HL-60/S4 treated with phorbol 12-myristate 13-acetate at 8.2 ng/mL for 4 days and 3 days (cell line): ENCODE measurements at regions not wholly inside any gene's neighbourhood (a gene's known extent, or its start where the extent isn't known, plus 50 kb on each side); places are given as distances from the start of the nearest gene placed in this dataset.

Experiments
- in situ Hi-C: fragments of 300-500 bp; cut with MboI; formaldehyde crosslinking; loops from 2 replicates; pipeline ENCODE4 v1.15.0; 2022; ENCODE audit warnings: low sequenced_read_pairs

GRCh38 chr1:34645109-34645688 is 109.6 kb upstream of the GJB5 start:
- in situ Hi-C loops: no loop called here

DNA sequence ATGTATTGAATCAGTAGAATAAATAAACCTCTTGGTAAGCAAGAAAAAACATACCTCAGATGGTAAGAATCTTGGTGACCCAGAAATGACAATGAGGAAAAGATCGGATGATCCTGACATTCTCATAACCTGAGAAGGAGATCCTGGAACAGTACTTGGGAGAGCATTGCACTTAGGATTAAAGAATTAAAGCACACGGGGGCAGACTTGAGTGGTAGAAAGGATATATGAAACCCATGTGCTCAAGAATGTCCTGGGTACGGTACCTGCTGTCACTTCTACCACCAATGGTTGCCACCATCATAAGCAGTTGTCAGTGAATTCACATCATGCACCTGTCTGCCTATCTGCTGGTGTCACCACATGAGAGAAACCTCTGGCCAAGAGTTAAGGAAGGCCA is 108.9 kb upstream of the GJB5 start:
- in situ Hi-C loops: no loop called here

GRCh38 chr1:34648501-34648900 is 106.3 kb upstream of the GJB5 start:
- in situ Hi-C loops: no loop called here

- in situ Hi-C loops: no loop called here
Measured at GRCh38 chr1:34650090-34650489, 104.8 kb upstream of the GJB5 start.

GRCh38 chr1:34650800-34651199 is 104.0 kb upstream of the GJB5 start:
- in situ Hi-C loops: no loop called here

DNA sequence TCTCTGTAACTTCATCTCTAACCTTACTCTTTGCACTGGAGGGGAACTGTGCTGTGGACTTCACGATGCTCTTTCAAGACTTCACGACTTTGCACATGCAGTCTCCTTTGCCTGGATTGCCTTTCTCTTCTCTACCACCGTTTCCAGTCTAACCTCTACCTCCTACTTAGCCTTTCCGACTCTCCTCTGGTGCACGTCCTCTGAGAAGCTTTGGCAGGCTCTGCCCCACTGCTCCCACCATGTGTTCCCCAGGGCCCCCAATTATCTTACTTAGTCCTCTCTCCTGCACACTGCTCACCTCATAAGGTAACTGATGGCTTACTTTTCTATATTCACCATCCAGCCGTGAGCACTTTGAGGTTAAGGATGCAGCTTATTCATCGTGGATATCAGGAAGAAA is 101.7 kb upstream of the GJB5 start:
- in situ Hi-C loops: no loop called here

DNA sequence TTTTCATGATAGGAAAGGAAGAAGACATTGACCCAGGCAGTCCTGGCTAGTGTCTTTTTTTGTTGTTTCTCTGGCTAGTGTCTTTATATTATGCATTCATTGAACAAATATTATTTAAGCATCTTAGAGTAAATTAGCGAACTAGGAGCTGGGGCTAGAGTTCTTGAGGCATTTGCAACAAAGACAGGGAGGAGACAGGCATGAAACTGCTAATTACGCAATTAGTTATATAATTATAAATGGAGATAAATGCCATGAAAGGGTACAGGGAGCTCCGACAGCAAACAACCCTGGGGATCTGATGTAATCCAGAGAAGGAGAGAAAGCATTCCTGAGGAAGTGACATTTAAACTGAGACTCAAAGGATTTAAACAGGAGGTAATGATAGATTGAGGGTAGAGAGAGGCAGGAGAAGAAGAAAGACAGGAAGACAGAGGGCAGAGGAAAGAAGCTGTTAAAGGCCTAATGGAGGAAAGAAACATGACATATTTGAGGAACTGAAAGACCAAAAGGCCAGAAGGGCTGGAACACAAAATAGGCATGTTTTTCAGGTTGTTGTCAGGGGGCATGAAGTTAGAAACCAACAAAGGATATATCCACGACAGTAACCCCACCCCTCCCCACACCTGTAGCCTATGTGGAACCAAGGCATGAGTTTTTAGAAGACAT is 99.5 kb upstream of the GJB5 start:
- in situ Hi-C loops: no loop called here

DNA sequence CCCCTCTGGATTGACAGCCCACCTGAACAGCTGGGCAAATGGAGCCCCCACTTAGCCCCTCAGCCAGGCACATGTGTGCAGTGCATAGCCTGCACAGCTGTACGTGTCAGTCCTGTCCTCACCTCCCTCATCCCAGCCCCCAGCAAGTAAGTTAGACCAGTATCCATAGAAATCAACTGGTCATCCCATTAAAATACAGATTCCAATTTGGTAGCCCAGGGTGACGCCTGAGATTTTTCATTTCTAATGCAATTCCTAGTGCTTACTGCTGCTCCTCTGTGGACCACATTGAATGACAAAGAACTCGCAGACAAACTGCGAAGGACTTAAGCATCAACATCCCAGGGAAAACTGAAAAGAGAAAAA is 99.0 kb upstream of the GJB5 start:
- in situ Hi-C loops: no loop called here

GRCh38 chr1:34656299-34656698 is 98.5 kb upstream of the GJB5 start:
- in situ Hi-C loops: no loop called here

DNA sequence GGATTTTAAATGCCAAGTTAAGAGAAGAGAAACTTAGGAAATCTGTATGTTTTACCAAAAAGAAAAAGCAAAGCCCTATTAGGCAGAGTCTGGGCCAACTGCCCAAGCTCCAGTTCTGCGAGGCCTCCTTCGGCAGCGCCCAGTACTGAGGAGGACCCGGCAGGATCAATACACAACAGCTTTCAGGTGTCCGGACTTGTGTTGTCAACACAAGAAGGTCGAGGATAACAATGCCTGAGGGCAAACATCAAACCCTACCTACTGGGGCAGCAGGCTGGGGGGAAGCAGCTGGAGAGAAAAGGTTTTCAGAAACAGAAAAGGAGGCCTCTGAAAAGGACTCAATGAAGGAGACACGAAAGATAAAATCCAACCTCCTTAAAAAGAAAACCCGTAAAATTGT is 98.1 kb upstream of the GJB5 start:
- in situ Hi-C loops: no loop called here

GRCh38 chr1:34657266-34657665 is 97.6 kb upstream of the GJB5 start:
- in situ Hi-C loops: no loop called here

DNA sequence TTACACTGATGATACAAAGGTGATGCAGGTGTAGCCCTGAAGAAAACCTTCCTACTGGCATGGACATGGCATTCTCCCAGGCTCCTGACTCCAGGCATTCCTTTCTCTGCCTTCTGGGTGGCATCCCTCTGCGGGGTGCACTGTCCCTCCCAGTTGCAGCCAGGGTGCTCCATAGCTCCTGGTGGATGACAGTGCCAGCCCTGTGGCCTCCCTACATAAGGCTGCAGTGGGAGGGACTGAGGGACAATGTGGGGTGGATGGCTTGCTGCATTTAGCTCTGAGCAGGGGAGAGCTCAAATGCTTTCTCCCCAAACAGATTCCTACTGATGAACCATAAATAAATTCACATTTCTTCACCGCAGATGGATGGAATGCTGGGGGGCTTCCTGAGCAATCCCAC is 97.0 kb upstream of the GJB5 start:
- in situ Hi-C loops: no loop called here

DNA sequence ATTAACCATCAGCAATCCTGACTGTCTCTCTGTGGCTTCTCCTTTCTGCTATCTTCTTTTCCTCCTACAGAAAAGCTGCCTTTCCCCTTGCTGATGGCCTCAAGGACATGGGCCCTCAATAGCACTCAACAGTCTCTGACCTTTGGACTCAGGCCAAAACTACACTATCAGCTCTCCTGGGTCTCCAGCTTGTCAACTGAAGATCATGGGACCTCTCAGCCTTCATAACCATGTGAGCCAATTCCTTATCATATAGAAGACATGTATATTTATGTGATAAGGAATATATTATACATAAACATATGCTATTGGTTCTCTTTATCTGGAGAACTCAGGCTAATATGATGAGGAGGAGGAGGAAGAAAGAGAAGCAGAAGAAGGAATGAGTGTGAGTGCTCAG is 91.8 kb upstream of the GJB5 start:
- in situ Hi-C loops: no loop called here

GRCh38 chr1:34668063-34668462 is 86.8 kb upstream of the GJB5 start:
- in situ Hi-C loops: no loop called here

- in situ Hi-C loops: no loop called here
Measured at GRCh38 chr1:34670982-34671381, 83.9 kb upstream of the GJB5 start.

GRCh38 chr1:34671887-34672286 is 83.0 kb upstream of the GJB5 start:
- in situ Hi-C loops: no loop called here

DNA sequence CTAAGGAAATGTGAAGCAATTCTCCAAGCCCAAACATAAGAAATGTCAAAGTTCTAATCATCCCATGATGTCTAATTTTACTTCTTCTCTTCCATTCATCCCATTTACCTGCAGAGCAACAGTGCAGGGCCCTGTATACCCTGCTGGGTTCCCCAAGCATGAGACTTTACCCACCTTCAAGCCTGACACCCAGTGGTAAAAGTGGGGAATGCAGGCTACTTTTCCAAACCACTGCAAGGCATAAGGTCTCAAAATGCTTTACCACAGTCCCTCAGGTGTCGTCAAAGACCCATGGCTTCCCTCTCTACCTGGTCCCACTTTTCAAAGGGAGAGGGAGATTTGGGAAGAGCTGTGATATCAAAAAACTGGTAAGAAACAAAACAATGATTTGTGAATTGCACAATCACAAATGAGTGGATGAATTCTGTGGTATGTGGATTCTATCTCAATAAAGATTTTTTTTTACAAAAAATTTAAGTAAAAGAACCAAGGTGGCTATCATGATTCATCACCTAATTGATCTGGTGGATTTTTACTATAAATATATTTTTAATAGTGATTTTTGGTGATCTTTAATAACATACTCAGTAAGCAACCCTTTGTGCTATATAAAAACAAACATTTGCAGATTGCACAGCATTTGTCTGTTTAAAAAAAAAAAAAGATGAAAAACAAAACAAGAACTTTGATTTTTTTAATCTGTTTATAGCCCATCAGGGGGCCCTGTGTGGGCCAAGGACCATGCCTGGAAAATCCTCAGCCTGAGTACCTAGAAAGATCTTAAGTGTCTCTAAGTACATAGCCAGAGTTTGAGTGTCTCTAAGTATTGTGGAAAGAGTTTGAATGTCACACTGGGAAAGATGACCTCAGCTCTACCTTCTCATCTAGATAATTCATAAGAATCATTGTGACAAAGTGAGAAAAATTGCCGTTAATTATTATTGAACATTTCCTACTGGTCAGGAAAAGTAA is 73.1 kb upstream of the GJB5 start:
- in situ Hi-C loops: no loop called here

- in situ Hi-C loops: no loop called here
Measured at GRCh38 chr1:34682452-34683223, 72.2 kb upstream of the GJB5 start.

DNA sequence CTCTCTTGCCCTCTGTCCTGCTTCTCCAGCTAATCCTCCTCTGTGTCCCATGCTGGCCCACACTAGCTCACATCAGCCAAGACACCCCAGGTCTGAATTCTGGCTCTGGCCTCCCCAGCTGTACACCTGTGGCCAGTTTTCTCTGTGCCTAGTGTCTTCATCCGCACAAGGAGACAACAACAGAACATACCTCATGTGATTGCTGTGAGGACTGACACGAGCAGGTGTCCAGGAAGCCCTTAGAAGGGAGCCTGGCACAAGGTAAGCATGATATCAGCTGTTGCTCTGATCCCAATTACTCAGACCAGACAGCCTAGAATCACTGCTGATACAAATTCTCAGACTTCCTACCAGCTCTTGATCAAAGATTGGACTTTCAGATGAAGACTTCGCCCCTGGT is 71.2 kb upstream of the GJB5 start:
- in situ Hi-C loops: no loop called here

DNA sequence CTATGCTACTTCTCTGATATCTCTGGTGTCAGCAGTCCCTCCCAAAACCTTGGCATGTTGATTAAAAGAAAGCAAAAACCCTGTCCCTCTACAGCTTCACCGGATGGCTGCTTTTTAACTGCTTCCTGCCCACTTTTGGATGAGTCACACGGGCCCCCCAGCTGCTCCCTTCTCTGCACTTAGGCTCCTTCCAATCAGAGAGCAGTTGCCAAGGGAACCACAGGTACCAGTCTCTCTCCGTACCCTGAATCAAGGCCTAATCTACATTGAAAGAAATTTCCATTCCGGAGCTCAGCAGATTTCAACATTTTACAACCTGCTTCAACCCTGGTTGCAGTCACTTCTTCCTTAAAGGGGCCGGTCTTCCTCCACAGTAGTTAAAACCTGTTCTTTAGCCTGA is 70.6 kb upstream of the GJB5 start:
- in situ Hi-C loops: no loop called here

DNA sequence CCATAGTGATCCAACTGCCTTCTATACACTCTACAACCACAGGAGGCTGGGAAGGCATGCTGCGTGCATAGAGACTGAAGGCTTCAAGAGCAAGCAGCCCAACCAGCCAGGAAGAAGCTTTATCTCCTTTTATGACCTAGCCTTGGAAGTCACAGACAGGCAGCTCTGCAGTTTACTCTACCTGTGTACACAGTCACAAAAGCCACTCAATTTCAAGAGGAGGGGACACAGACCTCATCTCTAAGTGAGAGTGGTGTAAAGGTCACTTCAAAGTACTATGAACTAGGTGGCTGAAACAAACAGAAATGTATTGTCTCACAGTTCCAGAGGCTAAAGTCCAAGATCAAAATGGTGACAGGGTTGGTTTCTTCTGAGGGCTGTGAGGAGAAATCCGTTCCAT is 69.6 kb upstream of the GJB5 start:
- in situ Hi-C loops: no loop called here
